ENCODE measurements at regions not wholly inside any gene's neighbourhood (a gene's known extent, or its start where the extent isn't known, plus 50 kb on each side); places are given as distances from the start of the nearest gene placed in this dataset.

DNA sequence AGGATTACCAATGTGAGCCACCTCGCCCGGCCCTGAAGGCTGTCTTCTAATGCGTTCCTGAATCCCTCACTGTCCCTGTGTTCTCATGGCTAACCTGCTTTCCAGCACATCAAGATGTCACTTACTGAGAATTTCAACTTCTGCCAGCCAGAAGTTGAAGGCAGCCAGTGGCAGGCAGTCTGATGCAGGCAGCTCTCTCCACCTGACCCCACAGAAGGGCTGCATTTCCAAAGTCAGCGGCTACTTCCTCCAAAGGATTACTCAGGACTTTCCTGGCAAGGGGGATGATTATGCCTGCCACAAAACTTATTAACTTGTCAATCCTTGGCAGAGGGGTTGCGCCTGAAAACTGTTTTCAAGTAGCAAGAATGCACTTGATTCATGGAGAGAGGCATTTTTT lies 1219.4 kb downstream of the TYW1 start:
- no peaks in the 10 kb centered on the region for H3K27me3 ChIP-seq (ENCODE audit: control insufficient read depth in 1 of 2, insufficient read depth in 1 of 2, low read length in 2 of 2)
- H3K4me3 ChIP-seq (ENCODE audit: insufficient read depth in 1 of 2, low read depth in 1 of 2, low read length in 2 of 2): no peak overlapping the region
- no peak for DNase-seq
- H3K4me1 ChIP-seq (ENCODE audit: control insufficient read depth, insufficient read depth, low read depth, low read length): no peaks in the 10 kb centered on the region
- no peak overlapping the region for H3K27ac ChIP-seq (ENCODE audit: low read length, poor library complexity, severe bottlenecking)
- H2BK15ac ChIP-seq (ENCODE audit: low read depth, poor library complexity, severe bottlenecking): no peak overlapping the region
- H2BK12ac ChIP-seq (ENCODE audit: low read length in 2 of 2): no peak overlapping the region
- H2BK120ac ChIP-seq (ENCODE audit: low read depth, low read length): no peak overlapping the region
- no peak overlapping the region for H2BK5ac ChIP-seq (ENCODE audit: low read depth, low read length, poor library complexity, severe bottlenecking)
- no peak overlapping the region for H2AFZ ChIP-seq (ENCODE audit: low read depth, low read length)
- WGBS: 88% methylated on average over 5 of the region's 5 CpGs
- no peak overlapping the region for H3K18ac ChIP-seq (ENCODE audit: low read depth in 1 of 2, low read length in 2 of 2)
- H4K91ac ChIP-seq (ENCODE audit: low read length): no peak overlapping the region
- H3K36me3 ChIP-seq (ENCODE audit: control insufficient read depth in 1 of 2, insufficient read depth in 2 of 2, low read depth in 1 of 2, low read length in 2 of 2): no peaks in the 10 kb centered on the region
- H2AK5ac ChIP-seq (ENCODE audit: low read length, severe bottlenecking): no peak overlapping the region
- no peak overlapping the region for H3K9ac ChIP-seq (ENCODE audit: low read length)
- no peak overlapping the region for H3K14ac ChIP-seq (ENCODE audit: low read length in 2 of 2)
- H3K79me1 ChIP-seq (replicated peaks; ENCODE audit: low read length, poor library complexity, severe bottlenecking): no peaks in the 10 kb centered on the region
- H3K4ac ChIP-seq (ENCODE audit: low read depth in 1 of 2, low read length in 2 of 2): no peak overlapping the region
- no peak overlapping the region for H4K8ac ChIP-seq (ENCODE audit: low read length)
- no peaks in the 10 kb centered on the region for H3K9me3 ChIP-seq (ENCODE audit: control insufficient read depth, low read length)
- H3K4me2 ChIP-seq (ENCODE audit: low read length, poor library complexity, severe bottlenecking): no peak overlapping the region
- no peak overlapping the region for H3K23ac ChIP-seq (ENCODE audit: low read length in 2 of 2)

DNA sequence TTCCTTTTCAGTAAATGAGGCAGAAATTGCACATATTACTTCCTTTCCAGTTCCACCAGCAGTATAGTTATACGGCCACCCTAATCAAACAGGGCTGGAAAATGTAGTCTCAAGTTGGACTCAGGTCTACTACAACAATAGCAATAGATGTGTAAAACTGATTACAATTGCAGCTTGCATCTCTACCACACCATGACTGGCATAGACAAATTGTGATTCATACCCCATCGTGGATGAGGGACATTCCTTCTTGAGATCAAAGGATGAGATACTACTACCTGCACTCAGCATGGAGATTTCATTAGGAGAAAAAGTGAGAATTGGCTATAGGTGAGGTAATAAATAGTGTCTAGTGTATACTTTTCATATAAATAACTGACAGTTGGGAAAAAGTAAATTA lies 1220.8 kb downstream of the TYW1 start:
- Histone ChIP-seq H3K4me1 (ENCODE audit: control insufficient read depth, insufficient read depth, low read depth, low read length) (no peaks in the 10 kb centered on the region), H3K4ac (ENCODE audit: low read depth in 1 of 2, low read length in 2 of 2) (no peak overlapping the region), H2BK12ac (ENCODE audit: low read length in 2 of 2) (no peak overlapping the region)

DNA sequence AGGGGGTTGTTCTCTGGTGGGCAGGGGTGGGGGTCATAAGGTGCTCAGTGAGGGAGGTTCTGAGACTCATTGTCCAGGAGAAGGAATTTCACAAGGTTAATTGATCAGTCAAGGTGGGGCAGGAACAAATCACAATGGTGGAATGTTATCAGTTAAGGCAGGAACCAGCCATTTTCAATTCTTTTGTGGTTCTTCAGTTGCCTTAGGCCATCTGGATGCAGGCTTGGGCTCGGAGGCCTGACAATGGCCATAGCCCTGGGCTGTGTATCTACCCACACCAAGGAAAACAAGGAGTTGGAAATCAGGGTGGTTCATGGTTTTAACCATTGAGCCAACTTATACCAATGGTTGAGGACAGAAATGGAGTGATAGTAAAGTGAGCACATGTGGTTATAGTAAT lies 1221.8 kb downstream of the TYW1 start:
- Histone ChIP-seq H3K4me3 (ENCODE audit: insufficient read depth in 1 of 2, low read depth in 1 of 2, low read length in 2 of 2) (no peak overlapping the region), H3K9me3 (ENCODE audit: control insufficient read depth, low read length) (no peaks in the 10 kb centered on the region), H3K27ac (ENCODE audit: low read length, poor library complexity, severe bottlenecking) (no peak overlapping the region), H3K18ac (ENCODE audit: low read depth in 1 of 2, low read length in 2 of 2) (no peak overlapping the region), H3K27me3 (ENCODE audit: control insufficient read depth in 1 of 2, insufficient read depth in 1 of 2, low read length in 2 of 2) (no peaks in the 10 kb centered on the region), H2AFZ (ENCODE audit: low read depth, low read length) (no peak overlapping the region), H2BK15ac (ENCODE audit: low read depth, poor library complexity, severe bottlenecking) (no peak overlapping the region), H3K79me1 (replicated peaks; ENCODE audit: low read length, poor library complexity, severe bottlenecking) (no peaks in the 10 kb centered on the region), H2BK120ac (ENCODE audit: low read depth, low read length) (no peak overlapping the region), H2BK12ac (ENCODE audit: low read length in 2 of 2) (no peak overlapping the region), H3K23ac (ENCODE audit: low read length in 2 of 2) (no peak overlapping the region), H4K91ac (ENCODE audit: low read length) (no peak overlapping the region), H2AK5ac (ENCODE audit: low read length, severe bottlenecking) (no peak overlapping the region), H3K4ac (ENCODE audit: low read depth in 1 of 2, low read length in 2 of 2) (no peak overlapping the region), H4K8ac (ENCODE audit: low read length) (no peak overlapping the region), H3K9ac (ENCODE audit: low read length) (no peak overlapping the region), H3K4me2 (ENCODE audit: low read length, poor library complexity, severe bottlenecking) (no peak overlapping the region), H3K36me3 (ENCODE audit: control insufficient read depth in 1 of 2, insufficient read depth in 2 of 2, low read depth in 1 of 2, low read length in 2 of 2) (no peaks in the 10 kb centered on the region), H2BK5ac (ENCODE audit: low read depth, low read length, poor library complexity, severe bottlenecking) (no peak overlapping the region), H3K4me1 (ENCODE audit: control insufficient read depth, insufficient read depth, low read depth, low read length) (no peaks in the 10 kb centered on the region), H3K14ac (ENCODE audit: low read length in 2 of 2) (no peak overlapping the region)
- WGBS: 28% methylated on average over 1 of the region's 1 CpG
- DNase-seq: no peak

More for the DNA sequence above, 1220.8 kb downstream of the TYW1 start:
- no peak overlapping the region for H3K18ac ChIP-seq (ENCODE audit: low read depth in 1 of 2, low read length in 2 of 2)
- no peak overlapping the region for H4K8ac ChIP-seq (ENCODE audit: low read length)
- no peak overlapping the region for H2AK5ac ChIP-seq (ENCODE audit: low read length, severe bottlenecking)
- no peak overlapping the region for H3K9ac ChIP-seq (ENCODE audit: low read length)
- H3K14ac ChIP-seq (ENCODE audit: low read length in 2 of 2): no peak overlapping the region
- no peak overlapping the region for H2BK15ac ChIP-seq (ENCODE audit: low read depth, poor library complexity, severe bottlenecking)
- no peaks in the 10 kb centered on the region for H3K27me3 ChIP-seq (ENCODE audit: control insufficient read depth in 1 of 2, insufficient read depth in 1 of 2, low read length in 2 of 2)
- no peak overlapping the region for H4K91ac ChIP-seq (ENCODE audit: low read length)
- H2AFZ ChIP-seq (ENCODE audit: low read depth, low read length): no peak overlapping the region
- no peak overlapping the region for H3K23ac ChIP-seq (ENCODE audit: low read length in 2 of 2)
- no peak overlapping the region for H3K27ac ChIP-seq (ENCODE audit: low read length, poor library complexity, severe bottlenecking)
- no peaks in the 10 kb centered on the region for H3K9me3 ChIP-seq (ENCODE audit: control insufficient read depth, low read length)
- no peaks in the 10 kb centered on the region for H3K79me1 ChIP-seq (replicated peaks; ENCODE audit: low read length, poor library complexity, severe bottlenecking)
- no peaks in the 10 kb centered on the region for H3K36me3 ChIP-seq (ENCODE audit: control insufficient read depth in 1 of 2, insufficient read depth in 2 of 2, low read depth in 1 of 2, low read length in 2 of 2)
- H2BK5ac ChIP-seq (ENCODE audit: low read depth, low read length, poor library complexity, severe bottlenecking): no peak overlapping the region
- H2BK120ac ChIP-seq (ENCODE audit: low read depth, low read length): no peak overlapping the region
- no peak overlapping the region for H3K4me2 ChIP-seq (ENCODE audit: low read length, poor library complexity, severe bottlenecking)
- H3K4me3 ChIP-seq (ENCODE audit: insufficient read depth in 1 of 2, low read depth in 1 of 2, low read length in 2 of 2): no peak overlapping the region
- WGBS: 70% methylated on average over 2 of the region's 2 CpGs
- no peak for DNase-seq

DNA sequence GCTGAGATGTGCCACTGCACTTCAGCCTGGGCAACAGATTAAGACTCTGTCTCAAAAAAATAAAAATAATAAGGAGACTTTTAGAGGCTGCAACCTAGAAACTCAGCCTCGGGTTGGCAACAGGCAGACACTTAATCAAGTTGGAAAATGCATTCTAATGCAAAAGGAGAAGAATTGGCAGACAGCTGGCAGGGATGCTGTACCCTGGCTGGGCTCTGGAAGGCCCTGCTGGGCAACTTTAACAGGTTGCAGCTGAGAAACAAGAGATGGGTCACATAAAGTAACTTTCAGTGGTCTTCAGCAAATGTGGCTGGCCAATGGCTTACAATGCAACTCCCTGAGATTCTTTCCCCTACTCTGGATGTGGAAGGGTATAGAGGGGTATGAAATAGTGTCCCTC lies 1225.7 kb downstream of the TYW1 start:
- no peaks in the 10 kb centered on the region for H3K36me3 ChIP-seq (ENCODE audit: control insufficient read depth in 1 of 2, insufficient read depth in 2 of 2, low read depth in 1 of 2, low read length in 2 of 2)

More for the DNA sequence above, 1225.7 kb downstream of the TYW1 start:
- Histone ChIP-seq H2BK120ac (ENCODE audit: low read depth, low read length) (no peak overlapping the region), H3K4me1 (ENCODE audit: control insufficient read depth, insufficient read depth, low read depth, low read length) (no peaks in the 10 kb centered on the region), H3K4me2 (ENCODE audit: low read length, poor library complexity, severe bottlenecking) (no peak overlapping the region), H3K9ac (ENCODE audit: low read length) (no peak overlapping the region), H4K91ac (ENCODE audit: low read length) (no peak overlapping the region), H2BK5ac (ENCODE audit: low read depth, low read length, poor library complexity, severe bottlenecking) (no peak overlapping the region), H2BK12ac (ENCODE audit: low read length in 2 of 2) (no peak overlapping the region), H3K27ac (ENCODE audit: low read length, poor library complexity, severe bottlenecking) (no peak overlapping the region), H4K8ac (ENCODE audit: low read length) (no peak overlapping the region), H3K4me3 (ENCODE audit: insufficient read depth in 1 of 2, low read depth in 1 of 2, low read length in 2 of 2) (no peak overlapping the region), H2BK15ac (ENCODE audit: low read depth, poor library complexity, severe bottlenecking) (no peak overlapping the region), H3K18ac (ENCODE audit: low read depth in 1 of 2, low read length in 2 of 2) (no peak overlapping the region), H3K23ac (ENCODE audit: low read length in 2 of 2) (no peak overlapping the region), H2AK5ac (ENCODE audit: low read length, severe bottlenecking) (no peak overlapping the region), H3K9me3 (ENCODE audit: control insufficient read depth, low read length) (no peaks in the 10 kb centered on the region), H3K14ac (ENCODE audit: low read length in 2 of 2) (no peak overlapping the region), H2AFZ (ENCODE audit: low read depth, low read length) (no peak overlapping the region), H3K79me1 (replicated peaks; ENCODE audit: low read length, poor library complexity, severe bottlenecking) (no peaks in the 10 kb centered on the region), H3K4ac (ENCODE audit: low read depth in 1 of 2, low read length in 2 of 2) (no peak overlapping the region), H3K27me3 (ENCODE audit: control insufficient read depth in 1 of 2, insufficient read depth in 1 of 2, low read length in 2 of 2) (no peaks in the 10 kb centered on the region)
- DNase-seq: no peak
- 34% methylated on average over 1 of the region's 1 CpG for WGBS
